Skin of body (tissue), 1 donor: ENCODE measurements at regions not wholly inside any gene's neighbourhood (a gene's known extent, or its start where the extent isn't known, plus 50 kb on each side); places are given as distances from the start of the nearest gene placed in this dataset.
"Not testable (repeated sequence)": the region's sequence is repeated elsewhere in the genome, so short reads cannot be mapped to it uniquely, and the experiment has no call there.

Experiments
- DNase-seq: peaks from one replicate; lab custom pipeline; 2025; lab: John Stamatoyannopoulos, UW

DNA sequence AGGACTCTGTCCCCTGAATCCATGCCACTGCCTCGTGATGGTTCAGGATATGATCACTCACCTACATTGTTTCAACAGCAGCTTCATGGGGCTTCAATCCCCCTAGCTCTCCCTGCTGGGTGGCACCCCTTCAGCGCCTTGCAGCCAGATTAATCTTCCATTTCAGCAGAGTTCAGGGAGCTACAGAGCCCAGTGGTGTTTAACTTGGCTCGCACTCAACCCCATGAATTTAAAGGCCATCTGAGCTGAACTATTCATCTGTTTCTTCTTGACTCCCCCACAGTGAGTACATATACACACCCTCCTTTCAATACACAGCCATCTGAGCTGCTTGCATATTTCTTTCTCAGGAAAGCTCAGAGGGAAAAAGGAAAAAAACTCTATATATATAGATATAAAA, 202.8 kb upstream of the C16orf82 start:
- no peak for DNase-seq

DNA sequence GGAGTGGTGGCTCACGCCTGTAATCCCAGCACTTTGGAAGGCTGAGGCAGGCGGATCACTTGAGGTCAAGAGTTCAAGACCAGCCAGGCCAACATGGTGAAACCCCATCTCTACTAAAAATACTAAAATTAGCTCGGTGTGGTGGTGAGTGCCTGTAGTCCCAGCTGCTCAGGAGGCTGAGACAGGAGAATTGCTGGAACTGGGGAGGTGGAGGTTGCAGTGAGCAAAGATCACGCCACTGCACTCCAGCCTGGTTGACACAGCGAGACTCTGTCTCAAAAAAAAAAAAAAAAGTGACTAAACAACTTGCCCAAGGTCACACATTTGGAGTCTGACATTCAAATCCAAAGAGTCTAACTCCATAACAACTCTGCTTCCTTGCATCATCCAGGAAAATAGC, 192.4 kb upstream of the C16orf82 start:
- DNase-seq, result not testable (repeated sequence)

DNA sequence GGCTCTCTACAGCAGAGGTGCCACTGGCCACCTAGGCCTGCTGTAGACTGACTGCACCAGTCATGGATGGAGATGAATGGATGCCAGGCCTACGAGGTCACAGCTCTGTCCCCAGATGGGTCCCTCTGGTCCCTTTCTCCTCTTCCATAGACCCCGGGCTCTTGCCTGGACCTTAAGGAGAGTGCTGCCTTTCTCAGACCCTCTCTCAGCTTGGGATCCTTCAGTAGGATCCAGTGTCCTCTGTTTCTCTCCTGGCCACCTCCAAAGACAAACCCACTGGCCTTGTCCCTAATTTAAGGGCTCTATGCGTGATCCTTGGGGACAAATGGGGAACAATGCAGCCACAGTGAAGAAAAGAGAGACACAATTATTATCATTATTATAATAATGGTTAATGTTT, 189.3 kb upstream of the C16orf82 start:
- DNase-seq, result no peak

DNA sequence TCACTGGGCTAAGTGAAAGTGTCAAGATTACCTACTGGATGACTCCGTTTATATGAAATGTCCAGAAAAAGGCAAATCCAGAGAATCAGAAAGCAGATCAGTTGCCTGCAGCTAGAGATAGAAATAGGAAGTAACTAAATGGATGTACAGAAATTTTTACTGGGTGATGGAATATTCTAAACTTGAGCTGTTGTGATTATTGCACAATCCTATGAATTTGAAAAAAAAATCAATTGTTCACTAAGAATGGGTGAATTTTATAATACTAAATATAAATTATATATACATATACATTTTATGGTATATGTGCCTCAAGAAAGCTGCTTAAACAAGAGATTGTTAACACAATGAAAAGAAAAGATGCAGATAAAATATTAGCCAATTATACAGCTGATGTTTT, 181.1 kb upstream of the C16orf82 start:
- no peak for DNase-seq

DNA sequence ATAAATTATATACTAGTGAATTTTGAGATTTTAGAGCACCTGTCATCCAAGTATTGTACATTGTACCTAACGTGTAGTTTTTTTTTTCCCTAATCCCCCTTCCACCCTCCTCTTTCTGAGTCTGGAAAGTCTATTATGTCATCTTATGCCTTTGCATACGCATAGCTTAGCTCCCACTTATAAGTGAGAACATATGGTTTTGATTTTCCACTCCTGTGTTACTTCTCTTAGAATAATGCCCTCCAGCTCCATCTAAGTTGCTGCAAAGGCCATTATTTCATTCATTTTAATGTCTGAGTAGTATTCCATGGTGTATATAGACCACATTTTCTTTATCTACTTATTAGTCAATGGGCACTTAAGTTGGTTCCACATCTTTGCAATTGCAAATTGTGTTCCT, 177.0 kb upstream of the C16orf82 start:
- DNase-seq, result no peak

DNA sequence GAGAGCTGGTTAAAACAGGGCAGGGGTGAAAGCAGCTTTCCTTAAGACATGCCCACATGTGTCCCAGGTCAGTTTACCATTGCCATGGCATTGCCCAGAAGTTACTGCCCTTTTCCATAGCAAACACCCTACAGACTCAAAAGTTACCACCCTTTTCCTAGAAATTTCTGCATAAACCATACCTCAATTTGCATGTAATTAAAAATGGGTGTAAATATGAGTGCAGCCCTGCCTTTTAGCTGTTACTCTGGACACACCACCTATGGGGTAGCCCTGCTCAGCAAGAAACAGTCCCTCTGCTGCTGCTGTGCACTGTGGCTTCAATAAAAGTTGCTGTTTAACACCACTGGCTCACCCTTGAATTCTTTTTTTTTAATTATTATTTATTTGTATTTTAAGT, 168.5 kb upstream of the C16orf82 start:
- no peak for DNase-seq

DNA sequence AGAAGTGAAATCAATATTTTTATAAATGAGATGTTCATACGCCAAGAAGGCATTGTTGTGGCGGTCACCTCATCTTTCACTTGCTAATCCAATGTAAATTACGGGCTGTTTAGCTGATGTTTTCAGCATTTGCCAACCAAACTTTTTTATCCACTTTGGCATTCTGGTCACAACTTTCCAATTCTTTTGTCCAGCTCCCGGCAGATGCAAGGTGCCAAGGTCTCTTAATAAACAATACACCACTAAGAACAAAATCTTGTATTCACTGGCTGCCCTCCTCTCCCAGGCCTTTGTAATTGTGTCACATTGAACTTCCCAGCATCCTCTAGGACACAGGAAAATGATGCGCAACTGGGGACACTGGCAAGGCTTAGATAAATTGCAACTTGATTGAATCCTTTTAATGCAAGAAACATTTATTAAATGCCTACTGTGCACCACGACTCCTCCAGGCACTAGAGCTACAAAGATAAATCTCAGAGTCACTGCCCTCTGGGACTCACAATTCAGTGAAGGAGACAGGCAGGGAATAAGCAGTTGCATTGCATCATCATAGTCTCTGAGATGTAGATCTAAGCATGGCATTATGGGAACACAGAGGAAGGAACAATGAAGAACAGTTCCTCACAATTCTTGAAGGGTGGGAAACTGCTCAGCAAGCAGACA, 165.4 kb upstream of the C16orf82 start:
- no peak for DNase-seq

DNA sequence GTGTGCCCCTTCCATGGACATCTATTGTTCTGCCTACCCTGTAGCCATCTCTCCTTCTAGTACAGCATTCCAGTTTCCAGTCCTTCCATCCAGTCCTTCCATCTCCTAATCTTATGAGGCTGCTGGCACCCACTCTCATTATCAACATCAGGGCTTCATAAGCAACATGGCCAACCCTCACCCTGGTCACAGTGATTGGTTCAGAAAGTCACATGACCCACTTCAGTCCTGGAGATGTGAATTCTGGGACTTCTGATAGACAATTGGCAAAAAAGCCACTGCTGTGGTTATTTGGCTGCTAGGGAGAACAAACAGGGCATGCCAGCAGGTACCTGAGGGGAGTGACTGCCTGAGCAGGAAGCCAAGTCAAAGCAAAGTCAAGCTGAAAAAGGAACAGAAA, 164.7 kb upstream of the C16orf82 start:
- no peak for DNase-seq

DNA sequence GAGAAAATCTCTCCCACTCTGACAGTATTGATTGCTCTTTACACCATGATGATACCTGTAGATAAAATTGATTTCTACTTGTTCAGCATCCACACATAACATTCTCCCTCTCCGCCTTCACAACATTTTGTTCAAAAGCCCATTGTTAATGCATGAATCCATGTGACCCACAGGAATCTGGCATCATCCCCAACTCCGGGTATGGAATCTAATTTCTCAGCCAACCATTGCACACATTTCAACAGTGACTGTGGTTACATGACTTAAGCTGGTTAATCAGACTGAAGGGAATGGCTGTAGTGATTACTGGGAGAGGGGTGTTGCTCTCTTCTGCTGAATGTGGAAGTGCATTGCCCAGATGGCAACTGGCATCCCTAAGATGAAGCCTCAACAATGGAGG, 161.4 kb upstream of the C16orf82 start:
- no peak for DNase-seq

DNA sequence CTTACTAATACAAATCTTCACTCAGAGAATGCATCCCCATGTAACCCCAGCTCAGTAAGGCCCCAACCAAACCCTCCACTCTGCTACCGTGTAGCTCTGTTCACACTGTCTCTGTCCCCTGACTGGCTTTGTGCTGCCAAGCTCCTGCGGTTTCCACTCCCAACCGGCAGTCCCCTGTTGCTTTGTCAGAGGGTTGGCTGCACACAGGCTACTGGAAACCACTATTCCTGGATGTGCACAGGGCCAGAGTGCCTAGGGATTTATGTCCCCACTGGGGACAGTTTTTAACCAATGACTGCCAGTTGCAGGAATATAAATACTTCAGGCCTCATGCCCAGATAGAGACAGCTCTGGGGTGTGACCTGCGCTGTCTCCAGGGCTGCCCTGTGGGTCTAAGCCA, 157.1 kb upstream of the C16orf82 start:
- DNase-seq, result no peak

DNA sequence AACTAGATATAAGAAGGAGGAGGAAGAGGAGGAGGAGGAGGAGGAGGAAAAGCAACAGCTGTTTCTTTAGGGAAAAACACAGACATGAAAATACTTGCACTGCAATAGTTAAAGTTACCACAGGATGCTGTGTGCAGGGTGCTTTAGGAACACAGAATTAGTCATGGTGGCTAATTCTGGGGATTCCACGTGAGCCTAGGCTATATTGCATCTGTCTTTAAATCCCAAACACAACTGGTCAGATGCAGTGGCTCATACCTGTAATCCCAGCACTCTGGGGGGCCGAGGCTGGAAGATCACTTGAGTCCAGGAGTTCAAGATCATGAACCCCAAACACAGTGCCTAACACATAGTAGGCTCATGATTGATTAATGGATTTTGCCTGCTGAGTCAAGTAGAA, 155.3 kb upstream of the C16orf82 start:
- no peak for DNase-seq

DNA sequence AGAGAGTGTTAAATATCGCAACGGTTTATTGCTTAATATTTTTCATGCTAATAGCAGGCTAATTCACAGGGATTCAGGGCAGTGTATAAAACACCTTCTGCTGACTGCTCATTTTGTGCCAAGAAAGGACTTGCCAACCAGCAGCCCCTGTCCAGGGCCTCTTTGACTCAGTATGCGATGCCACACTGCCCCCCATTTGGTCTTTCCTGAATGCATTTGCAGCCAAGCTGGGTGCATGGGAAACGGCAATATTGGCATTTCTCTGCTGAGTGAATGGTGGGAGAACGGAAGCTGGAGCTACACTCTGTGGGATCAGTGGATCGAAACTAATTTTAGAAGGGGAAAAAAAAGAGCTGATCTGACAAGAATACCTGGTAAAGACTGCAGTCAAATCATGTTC, 152.9 kb upstream of the C16orf82 start:
- DNase-seq, result no peak

DNA sequence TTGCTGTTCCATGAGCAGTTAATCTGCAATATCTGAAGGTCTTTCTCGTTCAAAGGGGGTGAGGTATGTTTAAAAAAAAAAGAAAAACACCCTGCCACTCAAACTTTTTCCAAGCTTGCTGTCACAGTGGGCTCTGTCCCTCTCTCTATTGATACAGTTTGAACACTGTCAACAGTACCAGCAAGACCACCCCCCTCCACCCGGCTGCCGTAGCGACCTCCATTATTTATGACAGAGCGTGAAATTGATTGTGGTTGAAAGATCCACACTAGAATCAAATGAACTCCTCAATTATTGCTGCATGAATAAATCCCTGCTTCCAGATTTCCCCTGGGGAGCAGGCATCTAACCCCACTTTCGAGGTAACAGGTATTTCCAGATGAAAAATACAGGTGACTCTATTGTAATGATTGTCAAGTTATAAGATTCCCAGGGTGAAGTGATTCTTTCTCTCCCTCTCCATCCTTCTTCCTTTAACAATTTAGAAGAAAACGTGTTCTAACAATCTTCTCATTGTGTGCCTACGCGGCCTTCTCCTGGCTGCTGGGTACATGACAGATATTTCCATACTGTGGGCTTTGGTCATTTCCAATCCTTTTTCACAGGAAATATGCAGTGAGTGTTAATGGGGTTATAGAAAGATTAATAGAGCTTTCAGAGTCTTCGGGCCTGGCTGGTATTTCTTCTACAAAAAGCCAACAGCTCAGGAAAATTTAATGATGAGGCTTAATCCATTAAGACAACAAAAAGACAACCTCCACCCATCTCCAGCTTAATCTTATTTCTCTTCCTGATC, 135.7 kb upstream of the C16orf82 start:
- DNase-seq, result no peak

DNA sequence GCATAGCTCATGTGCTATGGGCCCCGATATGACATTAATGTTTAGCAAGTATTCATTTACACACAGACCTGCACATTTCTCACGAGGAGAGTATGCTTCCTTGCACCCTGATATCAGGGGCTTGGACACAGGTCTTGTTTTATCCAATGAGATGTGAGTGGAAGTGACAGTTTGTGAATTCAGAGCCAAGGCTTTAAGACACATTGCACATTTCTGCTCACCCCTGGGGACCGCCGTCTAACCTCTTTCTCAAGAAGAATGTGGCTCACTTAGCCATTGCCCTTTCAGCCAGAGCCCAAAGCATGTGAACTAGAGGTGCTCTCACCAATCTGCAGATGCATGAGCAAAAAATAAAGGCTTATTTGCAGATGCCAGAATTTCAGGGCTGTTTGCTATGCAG, 116.1 kb upstream of the C16orf82 start:
- DNase-seq, result no peak

DNA sequence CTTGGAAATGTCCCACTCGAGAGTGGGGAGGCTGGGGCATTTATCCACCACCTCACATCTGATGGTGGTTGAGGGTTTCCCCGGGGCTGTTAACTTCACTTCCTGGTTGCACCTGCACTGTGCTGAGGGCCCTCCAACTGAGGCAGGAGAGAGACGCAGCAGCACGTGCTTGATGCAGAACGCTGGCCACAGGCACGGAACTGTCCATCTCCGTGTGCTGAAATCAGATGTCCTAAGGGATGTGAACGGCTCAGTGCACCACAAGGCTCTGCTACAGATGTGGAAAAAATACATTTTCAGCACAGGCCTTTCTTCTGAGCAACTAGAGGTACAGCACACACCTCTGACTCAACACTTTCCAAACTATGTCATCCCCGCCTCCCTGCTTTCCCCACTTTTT, 114.8 kb upstream of the C16orf82 start:
- DNase-seq, result no peak

DNA sequence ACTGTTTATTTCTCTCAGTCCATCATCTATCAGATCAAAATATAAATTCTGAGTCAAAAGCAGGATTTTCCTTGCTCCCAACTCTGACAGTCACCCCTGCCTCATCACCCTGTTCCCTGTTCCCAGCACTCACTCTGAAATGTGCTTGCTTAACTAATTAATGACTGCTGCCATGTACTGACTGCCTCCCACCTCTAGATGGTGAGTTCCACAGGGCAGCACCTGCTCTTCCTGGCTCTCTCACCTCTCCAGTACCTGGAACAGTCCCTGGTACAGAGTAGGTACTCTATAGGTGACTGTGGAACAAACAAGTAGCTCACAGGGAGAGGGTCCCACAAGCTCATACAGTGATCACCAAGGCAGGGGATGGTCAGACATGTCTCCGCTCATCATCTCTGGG, 114.3 kb upstream of the C16orf82 start:
- DNase-seq, result no peak

DNA sequence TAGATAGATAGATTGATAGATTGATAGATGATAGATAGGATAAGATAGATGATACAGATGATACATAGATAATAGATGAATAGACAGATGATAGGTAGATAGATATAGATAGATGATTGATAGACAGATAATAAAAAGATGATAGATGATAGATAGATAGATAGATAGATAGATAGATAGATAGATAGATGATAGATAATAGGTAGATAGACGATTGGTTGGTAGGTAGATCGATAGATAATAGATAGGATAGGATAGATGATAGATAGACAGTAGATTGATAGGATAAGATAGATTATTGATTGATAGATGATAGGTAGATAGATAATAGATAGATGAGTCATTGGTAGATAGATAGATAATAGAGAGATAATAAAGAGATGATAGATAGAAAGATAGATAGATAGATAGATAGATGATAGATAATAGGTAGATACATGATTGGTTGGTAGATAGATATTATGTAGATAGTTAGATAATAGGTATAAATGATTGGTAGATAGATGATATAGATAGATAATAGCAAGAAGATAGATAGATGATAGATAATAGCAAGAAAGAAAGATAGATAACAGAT, 109.4 kb upstream of the C16orf82 start:
- no peak for DNase-seq

DNA sequence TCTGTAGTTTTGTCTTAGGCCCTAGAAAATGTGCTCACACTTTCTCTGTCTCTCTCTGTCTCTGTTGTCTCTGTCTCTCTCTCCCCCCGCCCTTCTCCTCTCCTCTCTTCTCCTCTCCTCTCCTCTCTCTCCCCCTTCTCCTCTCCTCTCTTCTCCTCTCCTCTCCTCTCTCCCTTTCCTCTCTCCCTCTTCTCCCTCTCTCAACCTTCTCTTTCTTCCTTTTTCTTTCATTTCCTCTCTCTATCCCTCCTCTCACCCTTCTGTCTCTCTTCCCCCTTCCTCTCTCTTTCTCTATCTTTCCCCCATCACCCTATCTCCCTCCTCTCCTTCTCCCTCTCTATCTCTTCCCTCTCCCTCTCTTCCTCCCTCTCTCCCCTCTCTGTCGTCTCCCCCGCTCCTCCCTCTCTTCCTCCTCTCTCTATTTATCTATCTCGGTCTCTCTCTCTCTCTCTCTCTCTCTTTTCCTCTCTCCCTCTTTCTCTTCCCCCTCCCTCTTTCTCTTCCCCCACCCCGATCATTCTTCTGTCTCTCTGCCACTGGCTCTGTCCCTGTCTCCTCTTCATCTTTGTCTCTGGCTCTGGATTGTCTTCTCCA, 107.2 kb upstream of the C16orf82 start:
- no peak for DNase-seq

DNA sequence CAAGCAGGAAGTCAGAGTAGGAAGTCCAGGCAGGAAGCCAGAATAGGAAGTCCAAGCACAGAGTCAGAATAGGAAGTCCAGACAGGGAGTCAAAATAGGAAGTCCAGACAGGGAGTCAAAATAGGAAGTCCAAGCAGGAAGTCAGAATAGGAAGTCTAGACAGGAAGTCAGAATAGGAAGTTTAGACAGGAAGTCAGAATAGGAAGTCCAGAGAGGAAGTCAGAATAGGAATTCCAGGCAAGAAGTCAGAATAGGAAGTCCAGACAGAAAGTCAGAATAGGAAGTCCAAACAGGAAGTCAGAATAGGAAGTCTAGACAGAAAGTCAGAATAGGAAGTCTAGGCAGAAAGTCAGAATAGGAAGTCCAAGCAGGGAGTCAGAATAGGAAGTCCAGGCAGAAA, 105.3 kb upstream of the C16orf82 start:
- no peak for DNase-seq

DNA sequence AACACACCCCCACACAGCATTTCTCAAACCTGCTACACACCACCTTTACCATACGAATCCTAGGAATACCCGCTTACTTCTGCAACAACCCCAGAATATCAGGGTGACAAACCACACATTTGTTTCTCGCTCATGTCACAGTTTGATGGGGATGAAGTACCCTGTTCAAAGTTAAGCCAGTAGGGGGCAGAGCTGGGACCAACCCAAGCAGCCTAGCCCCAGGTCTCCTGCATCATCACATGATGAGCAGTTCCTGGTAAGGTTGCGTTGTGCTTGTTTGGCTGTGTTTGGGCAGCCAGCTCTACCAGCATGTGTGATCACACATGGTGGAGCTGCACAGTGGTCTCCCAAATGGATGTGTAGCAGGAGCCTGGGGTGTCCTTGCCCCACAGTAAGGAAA, 103.6 kb upstream of the C16orf82 start:
- DNase-seq, result no peak

DNA sequence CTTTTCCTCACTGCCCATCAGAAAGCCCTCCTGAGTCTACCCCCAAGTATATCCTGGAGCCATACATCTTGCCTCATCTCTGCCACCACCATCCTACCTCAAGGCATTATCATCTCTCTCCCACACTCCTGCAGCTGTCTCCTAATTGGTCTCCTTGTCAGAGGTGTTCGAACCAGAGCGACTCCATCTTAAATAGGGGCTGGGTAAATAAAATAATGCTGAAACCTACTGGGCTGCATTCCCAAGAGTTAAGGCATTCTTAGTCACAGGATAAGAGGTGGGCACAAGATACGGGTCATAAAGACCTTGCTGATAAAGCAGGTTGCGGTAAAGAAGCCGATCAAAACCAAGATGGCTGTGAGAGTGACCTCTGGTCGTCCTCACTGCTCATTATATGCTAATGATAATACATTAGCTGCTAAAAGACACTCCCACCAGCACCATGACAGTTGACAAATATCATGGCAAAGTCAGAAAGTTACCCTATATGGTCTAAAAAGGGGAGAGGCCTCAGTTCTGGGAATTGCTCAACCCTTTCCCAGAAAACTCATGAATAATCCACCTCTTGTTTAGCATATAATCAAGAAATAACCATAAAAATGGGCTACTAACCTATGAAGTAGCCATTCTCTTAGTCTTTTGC, 97.0 kb upstream of the C16orf82 start:
- DNase-seq, result no peak

DNA sequence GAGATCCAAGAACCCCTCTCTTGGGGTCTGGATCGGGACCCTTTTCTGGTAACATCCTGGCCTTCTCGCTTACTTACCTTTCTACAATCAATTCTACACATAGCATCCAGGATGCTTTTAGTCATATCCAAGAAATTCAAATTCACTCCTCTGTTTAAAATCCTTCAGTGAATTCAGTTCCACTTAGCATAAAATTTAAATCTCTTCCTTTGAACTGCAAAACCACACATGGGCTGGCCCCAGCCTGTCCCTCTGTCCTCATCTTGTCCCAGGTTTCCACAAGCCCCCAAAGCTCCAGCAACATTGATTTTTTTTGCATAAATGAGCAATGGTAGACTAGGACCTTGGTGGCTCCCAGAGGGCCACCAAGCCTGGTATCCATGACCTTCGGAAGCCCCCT, 96.4 kb upstream of the C16orf82 start:
- no peak for DNase-seq
